ENCODE measurements at regions not wholly inside any gene's neighbourhood (a gene's known extent, or its start where the extent isn't known, plus 50 kb on each side); places are given as distances from the start of the nearest gene placed in this dataset.

GRCh38 chr4:20544645-20545044 is 155.6 kb upstream of the PACRGL start:
- POLR2A ChIA-PET, result no interaction called here
- intact Hi-C loops (cut with micrococcal nuclease; ENCODE audit: unreplicated experiment), result loop anchor here (5.0 to 10.0 kb wide), 2 partner anchors 127 to 140 kb away; no protein-coding TSS in a partner anchor

GRCh38 chr4:20552004-20552403 is 148.3 kb upstream of the PACRGL start:
- Histone ChIP-seq H3K9me2 (ENCODE audit: insufficient read depth, low read length) (no peaks in the 10 kb centered on the region), H4K20me1 (ENCODE audit: insufficient read depth, low read length) (no peaks in the 10 kb centered on the region), H3K79me2 (ENCODE audit: insufficient read depth, low read depth, low read length) (no peaks in the 10 kb centered on the region), H3K27ac (ENCODE audit: low read depth, low read length, poor library complexity, severe bottlenecking) (no peak overlapping the region), H3K4me2 (ENCODE audit: low read length) (no peak overlapping the region), H3K36me3 (ENCODE audit: insufficient read depth, low read length) (no peaks in the 10 kb centered on the region), H3K4me3 (ENCODE audit: low read depth, low read length, poor library complexity, severe bottlenecking) (no peak overlapping the region), H2AFZ (ENCODE audit: low read length) (no peak overlapping the region), H3K4me1 (ENCODE audit: insufficient read depth, low read length, poor library complexity, severe bottlenecking) (no peaks in the 10 kb centered on the region), H3K9me3 (ENCODE audit: low read length) (no peaks in the 10 kb centered on the region)
- TF ChIP-seq CTCF (conservative IDR thresholded peaks at IDR 0.05; ENCODE audit: low read length) (no peak), EZH2phosphoT487 (IDR thresholded peaks at IDR 0.05; ENCODE audit: borderline replicate concordance, low read depth, low read length) (no peak)
- no peak for DNase-seq (ENCODE audit: low spot score)
- CTCF ChIA-PET (ENCODE audit: unreplicated experiment), result no interaction called here
- POLR2A ChIA-PET, result interaction anchor here (0.5 to 1.4 kb wide), 2 partner anchors 11 to 324 kb away, joined by 3 to 4 read pairs; no protein-coding TSS in a partner anchor
- intact Hi-C loops (cut with micrococcal nuclease; ENCODE audit: unreplicated experiment), result no loop called here
- BruUV-seq (replicated peaks), result no TSS peak

More at GRCh38 chr4:20544645-20545044, 155.6 kb upstream of the PACRGL start:
- no peak for TF ChIP-seq EZH2phosphoT487 (IDR thresholded peaks at IDR 0.05; ENCODE audit: borderline replicate concordance, low read depth, low read length)
- TF ChIP-seq CTCF (conservative IDR thresholded peaks at IDR 0.05; ENCODE audit: low read length), result peak; percentile 72
- Histone ChIP-seq H3K9me3 (ENCODE audit: low read length) (no peaks in the 10 kb centered on the region), H3K4me2 (ENCODE audit: low read length) (no peak overlapping the region), H3K9me2 (ENCODE audit: insufficient read depth, low read length) (no peaks in the 10 kb centered on the region), H3K4me3 (ENCODE audit: low read depth, low read length, poor library complexity, severe bottlenecking) (no peak overlapping the region), H4K20me1 (ENCODE audit: insufficient read depth, low read length) (no peaks in the 10 kb centered on the region), H3K36me3 (ENCODE audit: insufficient read depth, low read length) (no peaks in the 10 kb centered on the region), H3K79me2 (ENCODE audit: insufficient read depth, low read depth, low read length) (no peaks in the 10 kb centered on the region), H3K27ac (ENCODE audit: low read depth, low read length, poor library complexity, severe bottlenecking) (no peak overlapping the region), H2AFZ (ENCODE audit: low read length) (no peak overlapping the region), H3K4me1 (ENCODE audit: insufficient read depth, low read length, poor library complexity, severe bottlenecking) (no peaks in the 10 kb centered on the region)
- peak; percentile 17 for DNase-seq (ENCODE audit: low spot score)
- no TSS peak for BruUV-seq (replicated peaks)
- CTCF ChIA-PET (ENCODE audit: unreplicated experiment), result no interaction called here

GRCh38 chr4:20554134-20554533 is 146.1 kb upstream of the PACRGL start:
- no TSS peak for BruUV-seq (replicated peaks)
- ChIA-PET POLR2A (no interaction called here), CTCF (ENCODE audit: unreplicated experiment) (no interaction called here)
- H3K4me1 ChIP-seq (ENCODE audit: insufficient read depth, low read length, poor library complexity, severe bottlenecking), result no peaks in the 10 kb centered on the region
- H3K9me2 ChIP-seq (ENCODE audit: insufficient read depth, low read length), result no peaks in the 10 kb centered on the region
- no peak for DNase-seq (ENCODE audit: low spot score)
- no peak for TF ChIP-seq EZH2phosphoT487 (IDR thresholded peaks at IDR 0.05; ENCODE audit: borderline replicate concordance, low read depth, low read length)
- no peak for TF ChIP-seq CTCF (conservative IDR thresholded peaks at IDR 0.05; ENCODE audit: low read length)
- no peak overlapping the region for H2AFZ ChIP-seq (ENCODE audit: low read length)
- no peak overlapping the region for H3K27ac ChIP-seq (ENCODE audit: low read depth, low read length, poor library complexity, severe bottlenecking)
- H3K79me2 ChIP-seq (ENCODE audit: insufficient read depth, low read depth, low read length), result no peaks in the 10 kb centered on the region
- no peak overlapping the region for H3K4me3 ChIP-seq (ENCODE audit: low read depth, low read length, poor library complexity, severe bottlenecking)
- no peaks in the 10 kb centered on the region for H3K9me3 ChIP-seq (ENCODE audit: low read length)
- H3K36me3 ChIP-seq (ENCODE audit: insufficient read depth, low read length), result no peaks in the 10 kb centered on the region
- intact Hi-C loops (cut with micrococcal nuclease; ENCODE audit: unreplicated experiment), result no loop called here
- H4K20me1 ChIP-seq (ENCODE audit: insufficient read depth, low read length), result no peaks in the 10 kb centered on the region
- no peak overlapping the region for H3K4me2 ChIP-seq (ENCODE audit: low read length)

Data from OCI-LY7 (cell line).